H9 (cell line): ENCODE measurements at regions not wholly inside any gene's neighbourhood (a gene's known extent, or its start where the extent isn't known, plus 50 kb on each side); places are given as distances from the start of the nearest gene placed in this dataset.

ENCODE experiments used
- DNase-seq: peaks from one replicate; pipeline ENCODE4 v3.0.0-alpha.2; 2017
- H2AFZ ChIP-seq: one replicate; pipeline ENCODE4 v1.6.1; 2013; ENCODE audit warnings: mild to moderate bottlenecking, low read length, control low read depth, moderate library complexity
- H2AK5ac ChIP-seq: 2 replicates; pipeline ENCODE4 v1.6.1; 2013; ENCODE audit warnings: low read length, control low read depth, mixed read lengths; ENCODE audit not compliant: insufficient read length
- H2BK120ac ChIP-seq: one replicate; pipeline ENCODE4 v1.6.1; 2013; ENCODE audit warnings: low read depth, mild to moderate bottlenecking, low read length, control low read depth, inconsistent platforms; ENCODE audit not compliant: poor library complexity, severe bottlenecking
- H2BK12ac ChIP-seq: 2 replicates; pipeline ENCODE4 v1.6.1; 2013; ENCODE audit warnings: low read length, control low read depth, mixed read lengths, low read depth; ENCODE audit not compliant: insufficient read length
- H2BK15ac ChIP-seq: 2 replicates; pipeline ENCODE4 v1.6.1; 2013; ENCODE audit warnings: low read depth, low read length, control low read depth
- H2BK20ac ChIP-seq: one replicate; pipeline ENCODE4 v1.6.1; 2013; ENCODE audit warnings: low read depth, mild to moderate bottlenecking, low read length, control low read depth, inconsistent platforms; ENCODE audit not compliant: poor library complexity, severe bottlenecking
- H2BK5ac ChIP-seq: 2 replicates; pipeline ENCODE4 v1.6.1; 2013; ENCODE audit warnings: low read length, control low read depth, mixed read lengths; ENCODE audit not compliant: insufficient read length
- H3K14ac ChIP-seq: 2 replicates; pipeline ENCODE4 v1.6.1; 2013; ENCODE audit warnings: low read length, control low read depth; ENCODE audit not compliant: insufficient read depth
- H3K18ac ChIP-seq: 2 replicates; pipeline ENCODE4 v1.6.1; 2013; ENCODE audit warnings: low read depth, mild to moderate bottlenecking, mixed read lengths, low read length, control low read depth; ENCODE audit not compliant: insufficient read length
- H3K23ac ChIP-seq: 2 replicates; pipeline ENCODE4 v1.6.1; 2013; ENCODE audit warnings: low read length, control low read depth, mixed read lengths, low read depth; ENCODE audit not compliant: insufficient read length
- H3K23me2 ChIP-seq: 2 replicates; pipeline ENCODE4 v1.6.1; 2013; ENCODE audit warnings: low read depth, mild to moderate bottlenecking, mixed read lengths, low read length, control low read depth; ENCODE audit not compliant: insufficient read length, poor library complexity, severe bottlenecking
- H3K27ac ChIP-seq: 2 replicates; pipeline ENCODE4 v1.5.1; 2013; ENCODE audit warnings: low read length, control low read depth, mixed read lengths, low read depth; ENCODE audit not compliant: insufficient read length
- H3K27me3 ChIP-seq: 2 replicates; pipeline ENCODE4 v1.6.1; 2013; ENCODE audit warnings: low read length, control low read depth, inconsistent platforms; ENCODE audit not compliant: insufficient read depth
- H3K4ac ChIP-seq: 2 replicates; pipeline ENCODE4 v1.6.1; 2013; ENCODE audit warnings: low read depth, mild to moderate bottlenecking, control low read depth, inconsistent platforms, low read length, moderate library complexity
- H3K4me1 ChIP-seq: 2 replicates; pipeline ENCODE4 v1.6.1; 2013; ENCODE audit warnings: low read length, control low read depth, inconsistent platforms; ENCODE audit not compliant: insufficient read depth
- H3K4me2 ChIP-seq: 2 replicates; pipeline ENCODE4 v1.6.1; 2013; ENCODE audit warnings: low read length, control low read depth, mixed read lengths; ENCODE audit not compliant: insufficient read length, insufficient read depth
- H3K56ac ChIP-seq: 2 replicates; pipeline ENCODE4 v1.6.1; 2013; ENCODE audit warnings: low read depth, mild to moderate bottlenecking, mixed read lengths, low read length, control low read depth; ENCODE audit not compliant: insufficient read length
- H3K79me1 ChIP-seq: 2 replicates; pipeline ENCODE4 v1.6.1; 2013; ENCODE audit warnings: low read depth, mild to moderate bottlenecking, moderate library complexity, low read length, control low read depth, inconsistent platforms; ENCODE audit not compliant: insufficient read depth, poor library complexity, severe bottlenecking
- H3K79me2 ChIP-seq: 2 replicates; pipeline ENCODE4 v1.6.1; 2013; ENCODE audit warnings: low read length, control low read depth, inconsistent platforms; ENCODE audit not compliant: insufficient read depth
- H3K9ac ChIP-seq: 2 replicates; pipeline ENCODE4 v1.6.1; 2013; ENCODE audit warnings: low read length, control low read depth, mixed read lengths; ENCODE audit not compliant: insufficient read length; ENCODE audit errors: extremely low read depth
- H3K9me3 ChIP-seq: one replicate; pipeline ENCODE4 v1.6.1; 2013; ENCODE audit warnings: low read depth, low read length, inconsistent platforms; ENCODE audit not compliant: control insufficient read depth
- H3T11ph ChIP-seq: one replicate; pipeline ENCODE4 v1.6.1; 2013; ENCODE audit warnings: mild to moderate bottlenecking, low read length, control low read depth, inconsistent platforms
- H4K20me1 ChIP-seq: one replicate; pipeline ENCODE4 v1.6.1; 2013; ENCODE audit not compliant: control insufficient read depth, insufficient read length, insufficient read depth
- H4K5ac ChIP-seq: 2 replicates; pipeline ENCODE4 v1.6.1; 2013; ENCODE audit warnings: low read depth, mild to moderate bottlenecking, mixed read lengths, low read length, control low read depth; ENCODE audit not compliant: insufficient read length
- H4K8ac ChIP-seq: replicated peaks from 2 replicates; pipeline ENCODE4 v1.6.1; 2013; ENCODE audit warnings: low read length, control low read depth, mixed read lengths, low read depth; ENCODE audit not compliant: insufficient read length
- H4K91ac ChIP-seq: 2 replicates; pipeline ENCODE4 v1.6.1; 2013; ENCODE audit warnings: low read depth, mild to moderate bottlenecking, moderate library complexity, mixed read lengths, low read length, control low read depth; ENCODE audit not compliant: insufficient read length
- H3K27ac Mint-ChIP-seq, 3 experiments: 2 replicates in 2 of 3; 3 replicates in 1 of 3; pipeline ENCODE4 v1.8.0; 2020 to 2021; ENCODE audit warnings: mixed read lengths in 3 of 3, mild to moderate bottlenecking in 1 of 3, moderate library complexity in 1 of 3
- H3K27me3 Mint-ChIP-seq: 2 replicates; pipeline ENCODE4 v1.8.0; 2021; ENCODE audit warnings: low read depth, mild to moderate bottlenecking, moderate library complexity, mixed read lengths
- H3K36me3 Mint-ChIP-seq, 3 experiments: 2 replicates in 2 of 3; 3 replicates in 1 of 3; pipeline ENCODE4 v1.8.0; 2020 to 2021; ENCODE audit warnings: low read depth in 3 of 3, mixed read lengths in 3 of 3; ENCODE audit not compliant: insufficient read depth in 1 of 3
- H3K4me1 Mint-ChIP-seq, 2 experiments: 2 replicates each; pipeline ENCODE4 v1.8.0; 2020; ENCODE audit warnings: mixed read lengths in 2 of 2
- H3K4me3 Mint-ChIP-seq, 2 experiments: 2 replicates in 1 of 2; 3 replicates in 1 of 2; pipeline ENCODE4 v1.8.0; 2020 to 2021; ENCODE audit warnings: mild to moderate bottlenecking in 2 of 2, mixed read lengths in 2 of 2, moderate library complexity in 1 of 2
- H3K9me3 Mint-ChIP-seq, 2 experiments: 2 replicates in 1 of 2; 3 replicates in 1 of 2; pipeline ENCODE4 v1.8.0; 2020; ENCODE audit warnings: mild to moderate bottlenecking in 2 of 2, mixed read lengths in 2 of 2, moderate library complexity in 1 of 2
- WGBS: extraction: QIAGEN DNeasy Blood & Tissue Kit; methylation state at CpG from one replicate; pipeline ENCODE4 v1.1.7; 2013; ENCODE audit warnings: missing lambda C conversion rate, low lambda C conversion rate, mixed read lengths; ENCODE audit not compliant: insufficient read length; ENCODE audit errors: extremely low coverage; 5-methylcytosine and 5-hydroxymethylcytosine counted together
- TF ChIP-seq, protein P1 (sequence below): fragments of 200-600 bp; sonication (generic); conservative IDR thresholded peaks from 3 replicates; pipeline ENCODE4 v1.8.0; 2021; ENCODE audit warnings: antibody characterized with exemption, mild to moderate bottlenecking

DNA sequence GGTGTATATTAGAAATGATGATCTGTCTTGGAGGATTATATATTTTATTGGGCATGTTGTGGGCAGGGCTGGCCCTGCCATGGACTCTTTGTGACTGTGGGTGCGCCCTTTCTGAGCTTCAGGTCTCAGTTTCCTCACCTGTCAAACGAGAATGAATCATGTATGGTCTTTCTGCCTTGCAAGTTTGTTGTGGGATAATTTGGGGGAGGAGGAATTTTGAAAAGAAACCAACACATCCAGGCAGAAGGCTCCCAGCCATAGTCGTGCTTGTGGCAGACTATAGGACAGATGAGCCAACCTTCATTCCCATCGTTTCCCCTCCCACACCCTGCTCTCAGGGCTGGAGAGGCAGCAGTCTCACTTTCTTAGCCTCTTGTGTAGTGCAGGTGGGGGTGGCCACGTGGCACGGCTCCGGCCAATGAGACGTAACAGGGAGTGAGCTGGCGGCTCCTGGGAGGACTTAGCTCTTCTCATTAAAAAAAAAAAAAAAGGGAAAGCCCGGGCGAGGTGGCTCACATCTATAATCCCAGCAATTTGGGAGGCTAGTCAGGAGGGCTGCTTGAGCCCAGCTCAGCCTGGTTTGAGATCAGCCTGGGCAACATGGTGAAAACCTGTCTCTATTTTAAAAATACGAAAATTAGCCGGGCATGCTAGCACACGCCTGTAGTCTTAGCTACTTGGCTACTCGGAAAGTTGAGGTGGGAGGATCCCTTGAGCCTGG is 63.1 kb downstream of the RHOB start:
- Histone ChIP-seq H3K23ac (no peak overlapping the region), H4K20me1 (no peaks in the 10 kb centered on the region), H3K14ac (no peak overlapping the region), H3K23me2 (no peaks in the 10 kb centered on the region), H2BK20ac (no peak overlapping the region), H2AFZ (no peak overlapping the region), H3K9me3 (no peaks in the 10 kb centered on the region), H3K27me3 (no peaks in the 10 kb centered on the region), H3T11ph (no peak overlapping the region), H3K18ac (no peak overlapping the region), H3K4me1 (no peaks in the 10 kb centered on the region; the same call in 1 of the 2 replicates), H3K9ac (no peak overlapping the region), H3K79me1 (no peaks in the 10 kb centered on the region), H3K56ac (no peak overlapping the region), H4K8ac (no peak overlapping the region), H3K4me2 (no peak overlapping the region), H2BK120ac (no peak overlapping the region), H2AK5ac (no peak overlapping the region), H3K4ac (no peak overlapping the region), H4K5ac (no peak overlapping the region), H4K91ac (no peak overlapping the region), H3K79me2 (no peaks in the 10 kb centered on the region), H2BK5ac (no peak overlapping the region), H2BK12ac (no peak overlapping the region), H3K27ac (no peak overlapping the region), H2BK15ac (no peak overlapping the region)
- peaks cover 26 to 29% of the 10 kb centered on the region in 2 experiments for H3K4me1 Mint-ChIP-seq
- peak overlapping the region in 2 of 3 experiments; percentile 4 to 61; a peak in 1 of 7 replicates for H3K27ac Mint-ChIP-seq
- TF ChIP-seq, protein P1, sequence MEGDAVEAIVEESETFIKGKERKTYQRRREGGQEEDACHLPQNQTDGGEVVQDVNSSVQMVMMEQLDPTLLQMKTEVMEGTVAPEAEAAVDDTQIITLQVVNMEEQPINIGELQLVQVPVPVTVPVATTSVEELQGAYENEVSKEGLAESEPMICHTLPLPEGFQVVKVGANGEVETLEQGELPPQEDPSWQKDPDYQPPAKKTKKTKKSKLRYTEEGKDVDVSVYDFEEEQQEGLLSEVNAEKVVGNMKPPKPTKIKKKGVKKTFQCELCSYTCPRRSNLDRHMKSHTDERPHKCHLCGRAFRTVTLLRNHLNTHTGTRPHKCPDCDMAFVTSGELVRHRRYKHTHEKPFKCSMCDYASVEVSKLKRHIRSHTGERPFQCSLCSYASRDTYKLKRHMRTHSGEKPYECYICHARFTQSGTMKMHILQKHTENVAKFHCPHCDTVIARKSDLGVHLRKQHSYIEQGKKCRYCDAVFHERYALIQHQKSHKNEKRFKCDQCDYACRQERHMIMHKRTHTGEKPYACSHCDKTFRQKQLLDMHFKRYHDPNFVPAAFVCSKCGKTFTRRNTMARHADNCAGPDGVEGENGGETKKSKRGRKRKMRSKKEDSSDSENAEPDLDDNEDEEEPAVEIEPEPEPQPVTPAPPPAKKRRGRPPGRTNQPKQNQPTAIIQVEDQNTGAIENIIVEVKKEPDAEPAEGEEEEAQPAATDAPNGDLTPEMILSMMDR, result no peak
- peaks cover 0 to 1% (median 0%) of the 10 kb centered on the region in 3 experiments; a peak in 1 of 7 replicates for H3K36me3 Mint-ChIP-seq
- no peak overlapping the region for H3K4me3 Mint-ChIP-seq
- H3K27me3 Mint-ChIP-seq, result peaks cover under 1% of the 10 kb centered on the region; the same call in 1 of the 2 replicates
- no CpG with 5 or more reads among the region's 15 CpGs for WGBS
- peaks cover under 1 to 3% of the 10 kb centered on the region in 2 experiments; a peak in 2 of 5 replicates for H3K9me3 Mint-ChIP-seq
- DNase-seq, result peak; percentile 92
